Cerebellar cortex (tissue), 1 donor: ENCODE measurements at regions not wholly inside any gene's neighbourhood (a gene's known extent, or its start where the extent isn't known, plus 50 kb on each side); places are given as distances from the start of the nearest gene placed in this dataset.

Experiments used
- DNase-seq: peaks from one replicate; pipeline ENCODE4 v3.0.0-alpha.2; 2015; ENCODE audit warnings: low spot score

DNA sequence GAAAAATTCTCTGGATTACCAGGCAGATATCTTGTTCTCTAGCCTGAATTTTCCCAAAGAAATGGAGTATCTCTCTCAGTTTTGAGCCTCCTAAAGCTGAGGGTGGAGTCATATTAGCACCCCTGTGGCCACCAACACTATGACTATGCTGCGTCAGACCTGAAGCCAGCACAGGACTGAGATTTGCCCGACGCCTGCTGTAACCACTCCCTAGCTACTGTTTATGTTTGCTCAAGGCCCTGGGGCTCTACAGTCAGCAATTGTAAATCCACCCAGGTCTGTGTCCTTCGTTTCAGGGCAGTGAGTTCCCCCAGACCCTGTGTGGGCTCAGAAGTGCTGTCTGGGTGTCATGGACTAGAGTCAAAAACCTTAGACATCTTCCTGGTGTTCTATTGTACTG lies 61.4 kb downstream of the ZXDA start:
- no peak for DNase-seq

DNA sequence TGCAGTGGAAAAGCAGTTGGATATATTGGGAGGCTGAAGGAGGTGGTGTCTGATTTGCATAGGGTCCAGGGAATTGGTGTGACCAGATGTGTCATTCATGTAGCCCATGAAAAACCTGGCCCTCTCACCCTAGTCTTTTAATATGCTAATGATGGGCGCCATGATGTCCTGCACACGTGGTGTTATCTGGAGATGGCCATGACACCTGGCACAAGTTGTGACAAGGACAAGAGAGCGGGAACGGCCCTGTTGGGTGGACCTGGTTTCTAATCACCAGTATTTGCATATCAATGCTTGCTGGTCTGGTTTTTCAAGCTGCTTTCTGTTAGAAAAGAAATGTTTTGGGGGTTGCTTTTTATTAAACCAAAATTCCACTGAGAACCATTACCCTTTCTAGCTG lies 87.4 kb downstream of the ZXDA start:
- DNase-seq = no peak

DNA sequence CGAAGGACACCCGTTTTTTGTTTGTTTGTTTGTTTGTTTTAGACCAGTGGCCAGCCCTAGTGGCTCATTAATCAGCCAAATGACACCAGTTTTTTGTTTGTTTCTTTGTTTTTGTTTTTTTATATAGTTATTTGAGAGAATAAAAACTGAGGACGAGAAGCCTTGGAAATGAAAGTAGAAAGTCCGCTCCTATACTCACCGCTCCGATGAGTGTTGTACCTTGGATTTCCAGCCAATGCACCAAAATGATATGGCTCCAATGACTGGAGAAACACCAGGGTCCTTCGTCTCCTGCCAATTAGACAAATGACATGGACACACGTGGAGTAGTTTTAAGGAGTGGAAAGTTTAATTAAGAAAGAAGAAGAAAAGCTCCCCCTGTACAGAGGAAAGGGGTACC lies 87.9 kb downstream of the ZXDA start:
- no peak for DNase-seq

DNA sequence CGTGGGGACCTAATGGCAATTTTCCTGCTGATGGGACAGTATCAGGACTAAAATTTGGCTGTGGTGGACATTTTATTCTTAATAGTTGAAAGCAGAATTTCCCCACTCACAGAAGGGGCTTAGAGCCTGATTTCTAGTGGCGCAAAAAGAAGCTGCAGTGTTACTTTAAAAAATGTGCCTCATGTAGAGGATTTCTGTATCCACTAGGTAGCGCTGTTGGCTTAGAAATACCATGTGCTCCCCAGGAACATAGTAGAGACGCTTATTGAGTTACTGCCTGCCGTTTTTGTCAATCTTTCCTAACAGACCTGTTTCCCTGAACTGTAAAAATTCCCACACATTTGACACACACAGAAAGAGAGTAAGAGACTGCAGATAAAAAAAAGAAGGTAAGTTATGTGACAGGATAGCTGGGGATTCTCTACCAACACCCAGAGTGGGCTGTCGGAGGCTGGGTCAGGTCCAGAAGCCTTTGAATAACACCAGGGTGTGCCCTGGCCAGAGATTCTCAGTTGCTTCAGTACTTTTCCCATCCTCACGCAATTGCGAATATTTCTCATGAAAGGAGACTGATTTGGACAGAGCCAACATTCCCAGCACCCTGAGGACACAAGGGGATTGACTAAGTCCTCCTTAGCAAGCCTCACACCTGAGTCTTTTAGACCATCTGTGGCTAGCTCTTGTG lies 88.4 kb downstream of the ZXDA start:
- DNase-seq = peak; percentile 69

DNA sequence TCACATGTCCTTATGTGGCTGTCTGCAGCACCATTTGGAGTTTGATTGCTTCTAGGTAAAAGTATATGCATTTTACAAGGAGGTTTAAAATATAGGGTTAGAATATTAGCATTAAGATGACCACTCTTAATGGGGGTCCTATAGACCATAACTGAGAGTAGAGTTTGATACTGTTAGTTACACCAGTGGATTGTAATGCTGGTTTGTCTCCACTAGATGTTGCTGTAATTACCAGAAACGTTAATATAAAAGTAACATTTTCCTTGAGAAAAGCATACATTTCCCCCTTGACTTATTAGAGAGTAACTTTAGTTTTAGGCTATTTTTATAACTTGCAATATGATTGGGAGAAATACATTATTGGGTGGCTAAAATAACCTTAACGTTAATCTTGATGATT lies 93.0 kb downstream of the ZXDA start:
- no peak for DNase-seq

DNA sequence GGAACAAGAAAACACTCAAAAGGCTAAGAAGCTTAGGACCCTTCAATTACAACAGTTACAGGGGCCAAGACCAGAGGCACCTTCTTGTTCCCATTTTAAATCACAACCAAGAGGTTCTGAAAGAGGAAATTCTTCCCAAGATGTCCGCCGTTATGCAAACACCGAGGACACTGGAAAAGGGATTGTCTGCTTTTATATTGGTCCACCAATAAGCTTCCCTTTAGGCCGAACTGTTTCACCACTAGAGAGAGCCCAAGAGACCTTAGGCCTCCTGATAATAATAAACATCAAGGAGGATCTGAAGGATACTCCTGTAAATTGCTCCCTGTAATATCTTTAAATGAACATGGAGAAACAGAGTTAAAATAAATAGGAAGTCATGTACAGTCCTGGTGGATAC lies 92.6 kb upstream of the NLRP2B start:
- DNase-seq = no peak

DNA sequence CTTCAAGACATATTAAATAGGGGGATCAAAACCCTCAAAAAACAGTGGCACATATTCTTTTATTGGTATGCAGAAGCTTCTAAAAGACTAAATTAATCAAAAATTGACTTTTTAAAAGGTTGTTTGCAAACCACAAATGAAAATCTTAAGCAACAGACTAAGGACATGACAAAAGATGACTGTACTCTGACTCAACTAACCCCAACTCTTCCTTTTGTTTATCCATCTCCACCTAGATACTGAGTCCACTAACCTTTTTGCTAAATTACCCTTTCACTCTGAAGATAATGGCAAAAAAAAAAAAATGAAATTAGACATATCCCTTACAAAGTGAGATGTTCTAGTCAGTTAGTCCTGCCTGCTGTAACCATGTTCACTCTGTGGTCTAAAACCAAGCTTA lies 91.6 kb upstream of the NLRP2B start:
- no peak for DNase-seq

DNA sequence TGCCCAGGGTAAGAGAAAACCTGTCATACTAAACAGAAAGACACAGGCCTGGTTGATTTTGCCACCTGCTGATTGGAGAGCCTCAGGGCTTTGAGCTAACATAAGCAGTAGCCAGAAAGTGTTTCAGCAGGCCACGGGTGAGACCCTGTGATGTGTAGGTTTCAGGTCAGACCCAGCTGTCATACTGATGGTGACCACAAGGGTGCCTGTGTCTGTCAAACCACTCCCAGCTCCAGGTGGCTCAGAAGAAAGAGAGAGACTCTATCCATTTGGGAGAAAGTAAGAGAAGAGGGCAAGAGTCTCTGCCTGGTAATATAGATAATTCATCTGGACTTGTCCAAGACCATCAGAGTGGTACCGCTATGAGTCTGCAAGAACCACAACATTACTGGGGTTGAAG lies 72.8 kb upstream of the NLRP2B start:
- no peak for DNase-seq

DNA sequence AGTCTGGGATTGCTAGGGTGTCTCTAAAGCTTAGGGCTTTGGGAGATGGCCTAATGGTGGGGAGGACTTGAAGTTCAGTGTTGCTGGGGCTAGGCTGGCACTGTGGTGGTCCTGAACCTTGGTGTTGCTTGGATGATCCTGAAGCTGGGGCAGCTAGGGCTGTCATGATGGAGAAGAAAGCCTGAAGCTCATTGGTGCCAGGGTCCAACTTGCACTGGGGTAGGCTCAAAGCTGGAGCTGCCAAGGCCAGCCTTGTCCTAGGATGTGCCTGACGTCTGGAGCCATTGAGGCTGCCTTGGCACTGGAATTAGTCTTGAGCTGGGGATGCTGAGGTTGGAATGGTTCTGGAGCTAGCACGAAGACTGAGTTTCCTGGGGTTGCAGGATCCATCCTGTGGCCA lies 61.0 kb upstream of the NLRP2B start:
- DNase-seq = no peak

DNA sequence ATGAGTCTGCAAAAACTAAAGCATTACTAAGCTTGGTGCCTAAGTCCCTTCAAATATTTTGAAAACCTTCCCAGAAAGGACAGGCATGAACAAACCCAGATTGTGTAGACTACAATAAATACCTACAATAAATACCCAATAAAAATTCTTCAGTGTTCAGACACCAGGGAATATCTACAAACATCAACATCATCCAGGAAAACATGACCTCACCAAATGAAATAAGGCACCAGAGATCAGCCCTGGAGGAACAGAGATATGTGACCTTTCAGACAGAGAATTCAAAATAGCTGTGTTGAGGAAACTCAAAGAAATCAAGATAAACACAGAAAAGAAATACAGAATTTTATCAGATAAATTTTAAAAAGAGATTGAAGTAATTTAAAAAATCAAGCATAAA lies 57.8 kb upstream of the NLRP2B start:
- DNase-seq = no peak
